NCI-H69 (cell line): ENCODE measurements at regions not wholly inside any gene's neighbourhood (a gene's known extent, or its start where the extent isn't known, plus 50 kb on each side); places are given as distances from the start of the nearest gene placed in this dataset.

Experiments used
- DNase-seq: peaks from one replicate; lab custom pipeline; 2025; lab: John Stamatoyannopoulos, UW

DNA sequence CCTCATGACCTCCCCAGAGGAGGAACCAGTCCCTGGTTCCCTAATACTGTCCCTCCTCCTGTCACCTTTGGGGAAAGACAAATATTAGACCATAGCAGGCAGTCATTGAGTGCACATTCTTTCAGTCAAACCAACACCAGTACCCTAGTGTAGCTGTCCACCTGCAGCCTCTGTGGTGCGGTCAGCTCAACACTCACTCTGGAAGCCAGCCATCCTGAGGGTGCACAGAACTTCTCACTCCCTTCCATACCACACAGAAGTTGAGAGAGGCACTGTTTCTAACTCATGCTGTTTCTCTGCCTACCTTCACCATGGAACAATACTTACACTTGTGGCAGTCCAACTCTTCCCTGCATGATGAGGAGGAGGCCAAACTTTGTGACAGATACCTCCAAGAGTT, 175.6 kb upstream of the FOXN2 start:
- no peak for DNase-seq

DNA sequence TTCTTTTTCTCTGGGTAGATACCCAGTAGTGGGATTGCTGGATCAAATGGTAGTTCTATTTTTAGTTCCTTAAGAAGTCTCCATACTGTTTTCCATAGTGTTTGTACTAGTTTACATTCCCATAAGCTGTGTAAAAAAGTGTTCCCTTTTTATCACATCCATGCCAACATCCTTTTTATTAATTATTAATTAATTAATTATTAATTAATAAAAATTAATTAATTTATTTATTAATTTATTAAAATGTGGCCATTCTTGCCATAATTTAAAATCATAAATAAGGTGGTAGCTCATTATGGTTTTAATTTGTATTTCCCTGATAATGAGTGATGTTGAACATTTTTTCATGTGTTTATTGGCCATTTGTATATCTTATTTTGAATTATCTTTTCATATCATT, 173.9 kb upstream of the FOXN2 start:
- DNase-seq = no peak

DNA sequence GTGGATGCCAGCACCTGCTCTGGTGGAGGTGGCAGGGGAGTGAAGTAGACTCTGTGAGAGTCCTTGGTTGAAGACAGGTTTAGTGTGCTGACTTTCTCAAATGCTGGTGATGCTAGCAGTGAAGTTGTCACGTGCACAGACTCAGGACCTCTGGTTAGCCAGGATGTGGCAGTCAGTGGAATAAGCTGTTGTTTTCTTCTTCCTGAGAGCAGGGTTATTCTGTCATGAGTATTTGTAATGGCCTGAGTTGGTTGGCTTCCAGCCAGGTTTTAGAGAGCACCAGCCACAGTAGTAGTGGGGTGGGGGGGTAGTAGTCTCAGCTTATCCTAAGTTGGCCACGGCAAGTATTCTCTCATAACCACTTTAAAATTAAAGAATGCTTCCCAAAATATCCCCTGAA, 169.7 kb upstream of the FOXN2 start:
- peak; percentile 16 for DNase-seq

DNA sequence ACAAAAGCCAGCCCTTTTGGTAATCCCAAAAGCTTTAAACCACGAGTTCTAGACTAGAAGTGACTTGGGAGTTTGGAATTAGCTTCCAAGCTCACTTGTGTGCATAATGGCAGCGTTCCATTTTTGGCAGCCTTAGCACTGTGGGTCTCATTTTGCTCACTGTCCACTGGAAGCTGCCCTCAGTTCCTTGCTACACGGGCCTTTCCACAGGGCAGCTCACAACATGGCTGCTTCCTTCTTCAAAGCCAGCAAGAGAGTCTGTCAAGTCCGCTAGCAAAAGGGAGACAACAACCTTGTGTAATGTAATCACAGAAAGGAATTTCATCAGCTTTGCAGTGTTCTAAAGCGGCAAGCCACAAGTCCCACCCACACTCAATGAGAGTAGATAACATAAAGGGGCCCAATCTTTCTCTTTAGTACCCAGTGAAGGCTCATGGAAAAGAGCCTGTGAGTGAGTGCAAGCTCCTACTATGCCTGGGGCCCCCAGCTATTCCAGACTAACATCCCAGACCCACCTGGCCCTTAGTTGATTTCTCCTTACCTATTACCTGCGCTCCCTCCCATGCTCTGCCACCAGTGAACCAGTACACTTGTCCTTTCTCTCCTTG, 168.5 kb upstream of the FOXN2 start:
- DNase-seq = no peak

DNA sequence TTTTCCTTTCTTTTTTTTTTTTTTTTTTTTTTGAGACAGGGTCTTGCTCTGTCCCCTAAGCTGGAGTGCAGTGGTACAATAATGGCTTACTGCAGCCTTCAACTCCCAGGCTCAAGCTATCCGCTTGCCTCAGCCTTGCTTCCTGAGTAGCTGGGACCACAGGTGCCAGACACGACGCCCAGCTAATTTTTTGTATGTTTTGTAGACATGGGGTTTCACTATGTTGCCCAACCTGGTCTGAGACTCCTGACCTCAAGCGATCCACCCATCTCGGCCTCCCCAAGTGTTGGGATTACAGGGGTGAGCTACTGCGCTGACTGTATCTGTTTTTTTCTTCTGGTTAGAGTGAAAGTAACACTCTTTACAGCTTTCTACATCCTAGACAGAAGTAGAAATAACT, 167.9 kb upstream of the FOXN2 start:
- DNase-seq = no peak

DNA sequence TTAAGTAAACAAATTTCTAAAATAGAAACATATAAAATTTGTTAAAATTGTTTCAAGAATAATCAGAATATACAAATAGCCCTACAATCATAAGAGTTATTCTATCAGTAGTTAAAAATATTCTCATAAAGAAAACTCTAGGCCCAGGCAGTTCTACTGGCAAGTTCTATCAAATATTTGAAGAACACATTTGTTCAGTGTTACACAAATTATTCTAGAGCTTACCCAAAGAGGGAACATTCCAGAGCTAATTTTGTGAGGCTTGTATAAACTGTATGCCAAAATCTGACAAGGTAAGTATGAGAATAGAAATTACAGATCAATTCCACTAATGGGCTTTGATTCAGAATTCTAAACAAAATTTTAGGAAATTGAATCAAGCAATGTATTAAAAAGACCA, 166.8 kb upstream of the FOXN2 start:
- DNase-seq = no peak

DNA sequence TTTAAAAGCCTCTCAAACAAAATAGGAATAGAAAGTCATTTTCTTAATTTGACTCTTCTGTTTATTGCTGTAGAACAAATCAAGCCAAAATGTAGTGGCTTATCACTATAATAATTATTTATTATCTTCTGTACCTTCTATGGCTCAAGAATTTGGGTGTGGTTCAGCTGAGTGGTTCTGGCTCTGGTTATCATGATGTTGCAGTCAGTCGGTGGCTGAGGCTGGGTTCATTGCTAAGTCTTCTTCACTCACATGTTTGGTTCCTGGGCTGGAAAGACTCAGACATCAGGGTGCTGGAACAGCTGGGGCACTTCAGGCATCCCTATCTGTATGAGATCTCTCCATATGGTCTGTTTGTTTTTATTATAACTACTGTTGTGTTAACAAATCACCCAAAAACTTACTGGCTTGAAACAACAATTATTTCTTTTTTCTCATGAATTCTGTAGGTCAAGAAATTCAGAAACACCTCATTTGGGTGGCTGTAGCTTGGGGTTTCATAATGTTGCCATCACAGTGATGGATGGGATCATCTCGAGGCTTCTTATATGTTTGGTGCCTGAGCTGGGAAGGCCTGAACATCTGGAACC, 165.5 kb upstream of the FOXN2 start:
- no peak for DNase-seq

DNA sequence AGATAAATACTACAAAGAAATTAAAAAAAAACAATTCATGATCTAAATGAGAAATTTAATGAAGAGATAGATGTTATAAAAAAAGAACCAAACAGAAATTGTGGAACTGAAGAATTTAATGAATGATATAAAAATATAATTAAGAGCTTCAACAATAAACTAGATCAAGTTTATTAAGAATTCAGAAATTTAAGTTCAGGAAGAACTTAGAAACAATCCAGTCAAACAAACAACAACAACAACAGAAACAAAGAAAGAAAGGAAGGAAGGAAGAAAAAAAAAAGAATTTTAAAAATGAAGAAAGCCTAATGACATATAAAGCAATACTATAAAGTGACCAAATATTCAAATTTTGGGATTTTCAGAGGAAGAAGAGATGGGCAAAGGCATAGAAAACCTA, 157.3 kb upstream of the FOXN2 start:
- DNase-seq = no peak

DNA sequence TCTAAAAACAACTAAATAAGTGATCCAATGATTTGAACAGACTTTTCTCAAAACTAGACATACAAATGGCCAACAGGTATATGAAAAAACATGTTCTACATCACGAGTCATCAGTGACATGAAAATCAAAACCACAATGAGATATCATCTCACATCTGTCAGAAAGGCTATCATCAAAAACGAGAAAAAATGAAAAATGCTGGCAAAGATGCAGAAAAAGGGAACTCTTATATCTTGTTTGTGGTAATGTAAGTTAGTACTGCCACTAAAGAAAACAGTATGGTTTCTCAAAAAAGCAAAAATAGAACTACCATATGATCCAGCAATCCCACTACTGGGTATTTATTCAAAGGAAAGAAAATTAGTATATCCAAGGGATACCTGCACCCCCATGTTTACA, 152.9 kb upstream of the FOXN2 start:
- no peak for DNase-seq

DNA sequence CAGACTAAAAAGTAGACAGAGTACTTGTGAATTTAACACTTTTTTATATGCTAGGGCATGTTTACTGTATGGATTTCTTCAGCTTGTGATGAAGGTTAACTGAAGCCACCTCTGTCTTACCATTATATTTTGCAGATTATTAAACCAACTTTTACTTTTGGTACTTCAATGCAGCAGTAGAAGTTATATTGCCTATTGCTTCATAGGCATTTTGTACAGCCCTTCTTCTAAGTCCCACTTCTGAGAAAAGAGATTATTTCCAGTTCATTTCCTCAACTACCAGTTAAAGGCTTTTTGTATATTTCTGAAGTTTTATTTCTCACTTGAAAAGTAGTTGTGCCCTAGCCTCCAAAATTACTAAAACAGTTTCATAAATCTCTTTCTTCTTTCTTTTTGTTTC, 151.7 kb upstream of the FOXN2 start:
- DNase-seq = no peak

DNA sequence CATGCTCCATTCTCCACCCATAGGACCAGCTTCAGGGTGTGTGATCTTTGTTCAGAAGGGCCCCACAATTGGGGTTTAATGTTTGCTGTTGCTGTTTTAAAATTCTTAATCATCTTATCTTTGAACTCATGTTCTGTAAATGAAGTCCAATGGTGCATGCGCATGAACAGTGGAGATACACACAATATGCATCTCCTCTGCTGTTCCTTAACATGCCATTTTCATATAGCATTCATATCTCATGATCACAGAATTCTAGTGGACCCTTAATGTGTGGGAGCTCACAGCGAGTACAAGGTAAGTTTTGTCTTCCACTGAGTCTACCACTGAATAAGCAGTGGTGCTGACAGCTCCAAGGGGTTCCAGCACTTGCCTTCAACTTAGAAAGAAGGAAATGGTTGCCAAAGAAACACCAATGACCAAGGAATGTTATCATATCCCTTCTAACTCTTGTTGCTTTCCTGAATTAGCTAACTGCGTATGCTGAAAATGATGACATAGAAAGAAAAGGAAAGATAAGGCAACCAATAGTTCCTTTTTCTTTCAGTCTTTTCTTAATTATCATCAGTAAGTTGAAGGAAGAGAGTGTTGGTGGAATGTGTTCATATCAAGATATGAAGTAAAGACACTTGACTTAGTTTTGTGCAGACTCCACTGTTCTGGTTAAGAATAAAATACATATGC, 149.3 kb upstream of the FOXN2 start:
- no peak for DNase-seq

DNA sequence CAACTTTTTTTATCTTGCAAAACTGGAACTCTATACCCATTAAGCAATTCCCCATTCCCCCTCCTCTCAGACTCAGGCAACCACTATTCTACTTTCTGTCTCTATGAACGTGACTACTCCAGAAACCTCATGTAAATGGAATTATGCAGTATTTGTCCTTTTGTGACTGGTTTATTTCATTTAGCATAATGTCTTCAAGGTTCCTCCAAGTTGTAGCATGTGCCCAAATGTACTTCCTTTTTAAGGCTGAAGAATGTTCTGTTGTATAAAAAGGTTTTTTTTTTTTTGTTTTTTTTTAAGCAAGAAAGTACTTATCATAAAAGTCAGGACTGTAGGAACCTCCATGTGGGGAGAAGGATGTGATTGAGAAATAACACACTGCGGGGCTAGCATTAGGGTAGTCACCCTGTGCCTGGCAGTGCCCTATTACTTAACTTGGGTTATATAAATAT, 145.3 kb upstream of the FOXN2 start:
- DNase-seq = no peak

DNA sequence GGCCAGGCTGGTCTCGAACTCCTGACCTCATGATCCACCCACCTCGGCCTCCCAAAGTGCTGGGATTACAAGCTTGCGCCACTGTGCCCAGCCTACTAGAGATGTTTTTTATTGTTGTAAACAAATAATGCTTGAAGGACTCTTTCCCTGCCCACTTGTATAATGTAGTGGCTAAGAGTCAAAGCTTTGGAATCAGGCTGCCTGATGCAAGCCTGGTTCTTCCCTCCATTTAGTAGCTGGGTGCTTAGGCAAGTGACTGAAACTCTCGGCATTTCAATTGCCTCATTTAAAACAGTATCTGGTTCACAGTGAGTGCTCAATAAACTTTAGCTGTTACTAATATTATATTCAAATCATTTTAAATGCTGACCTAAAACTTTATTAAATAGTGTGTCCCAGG, 144.2 kb upstream of the FOXN2 start:
- no peak for DNase-seq

DNA sequence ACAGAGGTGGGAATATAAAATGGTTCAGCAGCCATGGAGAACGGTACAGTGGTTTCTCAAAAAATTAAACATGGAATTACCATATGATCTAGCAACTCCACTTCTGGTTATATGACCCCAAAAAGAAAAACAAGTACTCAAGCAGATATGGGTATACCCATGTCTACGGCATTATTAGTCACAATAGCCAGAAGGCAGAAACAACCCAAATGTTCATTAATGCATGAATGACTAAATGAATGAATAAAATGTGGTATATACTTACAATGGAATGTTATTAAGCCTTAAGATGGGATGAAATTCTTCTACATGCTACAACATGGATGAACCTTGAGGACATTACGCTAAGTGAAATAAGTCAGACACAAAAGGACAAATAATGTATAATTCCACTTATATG, 141.3 kb upstream of the FOXN2 start:
- DNase-seq = no peak

DNA sequence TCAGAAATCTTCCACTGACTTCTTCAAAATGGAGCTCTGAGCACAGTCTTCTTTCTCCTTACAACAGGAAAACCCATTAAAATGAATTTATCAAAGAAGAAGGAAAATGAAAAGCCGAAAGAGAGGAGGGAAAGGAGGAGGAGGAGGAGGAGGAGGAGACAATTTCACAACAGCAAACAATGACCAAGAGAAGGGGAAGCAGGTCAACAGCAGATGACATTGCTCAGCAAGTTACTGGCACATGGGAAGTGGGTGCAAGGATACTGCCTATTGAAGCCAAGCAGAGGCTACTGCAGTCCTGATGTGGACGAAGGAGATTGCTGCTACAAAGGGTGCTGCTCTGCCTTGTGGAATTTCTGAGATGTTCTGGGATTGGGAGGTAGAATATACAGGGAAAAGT, 140.0 kb upstream of the FOXN2 start:
- no peak for DNase-seq

DNA sequence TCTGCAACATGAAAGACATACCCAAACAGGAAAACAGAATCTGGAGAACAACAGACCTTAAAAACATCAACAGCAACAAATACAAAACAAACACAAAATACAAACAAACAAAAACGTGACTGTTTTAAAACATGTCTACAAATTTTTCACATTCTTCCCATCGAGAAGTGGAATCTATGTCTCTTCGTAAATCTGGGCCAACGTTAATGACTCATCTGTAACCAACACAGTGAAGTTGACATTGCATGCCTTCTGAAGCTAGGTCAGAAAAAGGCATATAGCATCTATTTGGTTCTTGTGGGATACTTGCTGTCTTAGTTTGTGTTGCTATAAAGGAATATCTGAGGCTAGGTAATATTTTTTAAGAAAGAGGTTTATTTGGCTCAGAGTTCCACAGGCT, 139.2 kb upstream of the FOXN2 start:
- no peak for DNase-seq

DNA sequence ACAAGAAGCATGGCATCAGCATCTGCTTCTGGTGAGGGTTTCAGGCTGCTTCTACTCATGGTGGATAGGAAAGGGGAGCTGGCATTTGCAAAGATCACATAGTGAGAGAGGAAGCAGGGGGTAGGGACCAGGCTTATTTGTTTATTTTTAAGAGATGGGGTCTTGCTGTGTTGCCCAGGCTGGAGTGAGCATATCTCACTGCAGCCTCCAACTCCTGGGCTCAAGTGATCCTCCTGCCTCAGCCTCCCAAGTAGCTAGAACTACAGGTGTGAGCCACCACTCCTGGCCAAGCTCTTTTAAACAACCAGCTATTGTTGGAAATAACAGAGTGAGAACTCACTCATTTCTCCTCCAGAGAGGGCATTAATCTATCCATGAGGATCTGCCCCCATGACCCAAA, 138.8 kb upstream of the FOXN2 start:
- no peak for DNase-seq

DNA sequence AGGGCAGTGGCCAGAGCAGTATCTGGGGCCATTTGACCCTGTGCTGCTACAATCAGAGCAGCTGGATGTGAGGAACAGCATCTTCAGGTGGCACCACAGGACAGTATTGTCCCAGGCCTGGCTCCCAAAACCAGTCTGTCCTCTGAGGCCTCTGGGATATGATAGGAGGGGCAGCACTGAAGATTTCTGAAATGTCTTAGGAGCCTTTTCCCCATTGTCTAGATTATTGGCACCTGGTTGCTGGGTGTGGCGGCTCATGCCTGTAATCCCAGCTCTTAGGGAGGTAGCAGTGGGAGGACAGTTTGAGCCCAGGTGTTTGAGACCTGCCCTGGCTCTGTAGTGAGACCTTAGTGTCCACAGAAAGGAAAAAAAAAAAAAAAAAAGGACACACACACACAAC, 137.6 kb upstream of the FOXN2 start:
- no peak for DNase-seq

DNA sequence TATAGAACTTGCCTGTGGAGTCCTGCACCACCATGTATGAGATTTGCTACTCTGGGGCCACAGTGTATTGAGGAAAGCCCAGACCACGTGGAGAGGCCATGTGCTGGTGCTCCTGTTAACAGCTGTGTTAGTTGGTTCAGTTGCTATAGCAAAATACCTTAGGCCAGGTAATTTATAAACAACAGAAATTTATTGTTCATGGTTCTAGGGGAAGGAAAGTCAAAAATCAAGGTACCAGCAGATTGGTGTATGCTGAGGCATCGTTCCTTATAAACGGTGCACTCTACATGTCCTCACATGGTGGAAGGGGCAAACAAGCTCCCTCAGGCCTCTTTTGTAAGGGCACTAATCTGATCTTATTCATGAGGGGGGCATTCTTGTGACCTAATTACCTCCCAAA, 135.9 kb upstream of the FOXN2 start:
- DNase-seq = no peak

DNA sequence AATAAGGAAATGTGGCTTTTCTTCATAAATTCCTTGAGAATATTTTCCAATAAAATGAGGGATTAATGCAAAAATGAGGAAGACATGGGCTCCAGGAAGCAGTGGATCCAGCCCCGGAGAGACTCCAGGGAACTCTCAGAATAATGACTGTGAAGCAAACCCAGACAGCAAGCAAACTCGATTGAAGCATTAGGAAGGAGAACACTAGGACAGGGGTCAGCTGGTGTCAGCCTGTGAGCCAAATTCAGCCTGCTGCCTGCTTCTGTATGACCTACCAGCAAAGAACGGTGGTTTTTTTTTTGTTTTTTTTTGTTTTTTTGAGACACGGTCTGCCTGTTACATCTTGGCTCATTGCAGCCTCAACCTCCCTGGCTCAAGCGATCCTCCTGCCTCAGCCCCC, 133.9 kb upstream of the FOXN2 start:
- DNase-seq = no peak

DNA sequence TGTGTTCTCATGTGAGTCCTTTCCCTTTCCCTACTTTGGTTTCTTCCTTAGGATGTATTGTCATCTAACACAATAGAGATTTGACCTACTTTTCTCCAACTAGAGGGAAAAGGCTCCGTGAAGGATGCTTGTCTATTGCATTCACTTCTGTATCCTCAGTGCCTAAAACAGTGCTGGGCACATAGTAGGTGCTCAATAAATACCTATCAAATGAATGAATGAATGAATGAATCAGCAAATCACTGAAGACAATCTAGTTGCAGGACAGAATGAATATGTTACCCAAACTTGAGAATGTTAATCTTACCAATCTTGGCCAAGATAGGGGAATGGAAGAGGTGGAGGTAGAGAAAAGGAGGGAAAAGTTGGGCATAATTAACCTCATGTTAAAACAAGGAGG, 131.2 kb upstream of the FOXN2 start:
- no peak for DNase-seq

DNA sequence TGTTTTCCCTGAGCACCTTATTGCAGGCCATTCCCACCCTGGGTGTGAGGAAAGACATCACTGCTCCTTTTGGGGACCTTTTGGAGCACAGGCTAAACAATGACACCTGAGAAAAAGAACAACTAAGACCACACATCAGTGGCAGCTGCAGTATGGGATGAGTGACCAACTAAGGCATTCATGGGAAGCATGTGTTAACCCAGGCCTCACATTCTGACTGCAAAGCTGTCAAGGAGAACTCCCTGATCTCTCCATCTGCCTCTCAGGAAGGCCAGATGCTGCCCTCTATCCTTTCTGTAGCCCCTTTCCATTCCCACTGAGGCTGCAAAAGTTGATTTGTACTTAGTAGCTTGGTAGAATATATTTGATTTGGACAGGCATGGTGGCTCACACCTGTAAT, 130.5 kb upstream of the FOXN2 start:
- DNase-seq = no peak

DNA sequence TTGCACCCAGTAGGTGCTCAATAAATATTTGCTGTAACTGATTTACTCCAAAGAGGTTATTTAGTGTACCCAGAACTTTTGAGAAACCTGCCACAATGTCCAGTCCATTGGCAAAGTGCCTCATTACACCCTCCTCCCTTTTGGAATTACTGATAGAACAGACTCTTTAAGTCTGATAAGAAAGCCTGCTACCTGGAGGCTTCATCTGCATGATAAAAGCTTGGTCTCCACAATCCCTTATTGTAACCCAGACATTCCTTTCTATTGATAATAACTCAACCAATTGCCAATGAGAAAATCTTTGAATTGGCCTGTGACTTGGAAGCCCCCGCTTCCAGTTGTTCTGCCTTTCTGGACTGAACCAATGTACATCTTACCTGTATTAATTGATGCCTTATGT, 127.0 kb upstream of the FOXN2 start:
- DNase-seq = no peak
